ENCODE measurements at regions not wholly inside any gene's neighbourhood (a gene's known extent, or its start where the extent isn't known, plus 50 kb on each side); places are given as distances from the start of the nearest gene placed in this dataset.

- H3K9me3 ChIP-seq (ENCODE audit: control extremely low read depth in 1 of 3, control insufficient read depth in 2 of 3, insufficient read depth in 1 of 3, low read length in 2 of 3), result no peaks in the 10 kb centered on the region
- ATAC-seq (ENCODE audit: low read depth), result no peak
- no peaks in the 10 kb centered on the region for H3K9me3 Mint-ChIP-seq (ENCODE audit: insufficient read depth)
- intact Hi-C loops (cut with micrococcal nuclease), result no loop called here
- H3K4me1 ChIP-seq (ENCODE audit: control insufficient read depth in 2 of 2, insufficient read depth in 2 of 2, low read length in 2 of 2), result no peaks in the 10 kb centered on the region
- H2AFZ ChIP-seq (ENCODE audit: insufficient read depth, low read depth, low read length, poor library complexity, severe bottlenecking), result no peak overlapping the region
- H3K4me1 Mint-ChIP-seq, result no peaks in the 10 kb centered on the region
- no peak for DNase-seq
- TF ChIP-seq, protein P1, sequence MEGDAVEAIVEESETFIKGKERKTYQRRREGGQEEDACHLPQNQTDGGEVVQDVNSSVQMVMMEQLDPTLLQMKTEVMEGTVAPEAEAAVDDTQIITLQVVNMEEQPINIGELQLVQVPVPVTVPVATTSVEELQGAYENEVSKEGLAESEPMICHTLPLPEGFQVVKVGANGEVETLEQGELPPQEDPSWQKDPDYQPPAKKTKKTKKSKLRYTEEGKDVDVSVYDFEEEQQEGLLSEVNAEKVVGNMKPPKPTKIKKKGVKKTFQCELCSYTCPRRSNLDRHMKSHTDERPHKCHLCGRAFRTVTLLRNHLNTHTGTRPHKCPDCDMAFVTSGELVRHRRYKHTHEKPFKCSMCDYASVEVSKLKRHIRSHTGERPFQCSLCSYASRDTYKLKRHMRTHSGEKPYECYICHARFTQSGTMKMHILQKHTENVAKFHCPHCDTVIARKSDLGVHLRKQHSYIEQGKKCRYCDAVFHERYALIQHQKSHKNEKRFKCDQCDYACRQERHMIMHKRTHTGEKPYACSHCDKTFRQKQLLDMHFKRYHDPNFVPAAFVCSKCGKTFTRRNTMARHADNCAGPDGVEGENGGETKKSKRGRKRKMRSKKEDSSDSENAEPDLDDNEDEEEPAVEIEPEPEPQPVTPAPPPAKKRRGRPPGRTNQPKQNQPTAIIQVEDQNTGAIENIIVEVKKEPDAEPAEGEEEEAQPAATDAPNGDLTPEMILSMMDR (IDR thresholded peaks at IDR 0.05), result no peak
- TF ChIP-seq EZH2 (IDR thresholded peaks at IDR 0.05; ENCODE audit: borderline replicate concordance, insufficient read depth, low read depth, low read length, poor library complexity, severe bottlenecking), result no peak
- H3K27me3 Mint-ChIP-seq, result peaks cover 12% of the 10 kb centered on the region
- WGBS (ENCODE audit: insufficient coverage), result 100% methylated on average over 1 of the region's 3 CpGs
- H3K36me3 ChIP-seq (replicated peaks in 1 of 2; ENCODE audit: control extremely low read depth in 1 of 2, control insufficient read depth in 1 of 2, extremely low read depth in 1 of 2, insufficient read depth in 2 of 2, low read length in 1 of 2), result no peaks in the 10 kb centered on the region
- H3K27me3 ChIP-seq (replicated peaks in 1 of 4; ENCODE audit: control extremely low read depth in 1 of 4, control insufficient read depth in 3 of 4, insufficient read depth in 4 of 4, low read length in 3 of 4), result no peaks in the 10 kb centered on the region
- POLR2A ChIA-PET, result no interaction called here
- no peak overlapping the region for H3K27ac Mint-ChIP-seq
- H3K27ac ChIP-seq (ENCODE audit: low read length in 2 of 2), result no peak overlapping the region
- no peaks in the 10 kb centered on the region for H3K79me2 ChIP-seq (ENCODE audit: control insufficient read depth, insufficient read depth, low read length)
- H3K9ac ChIP-seq (ENCODE audit: low read length), result no peak overlapping the region
- H3K4me3 ChIP-seq (ENCODE audit: control extremely low read depth in 1 of 5, extremely low read depth in 1 of 5, insufficient read depth in 1 of 5, low read depth in 2 of 5, low read length in 4 of 5), result no peak overlapping the region
- no peak overlapping the region for H3K4me3 Mint-ChIP-seq
- CTCF ChIA-PET, result no interaction called here
- H3K4me2 ChIP-seq (replicated peaks; ENCODE audit: low read depth, low read length, poor library complexity, severe bottlenecking), result no peak overlapping the region
- H4K20me1 ChIP-seq (ENCODE audit: control insufficient read depth, insufficient read depth, low read length, poor library complexity, severe bottlenecking), result no peaks in the 10 kb centered on the region
Observed at GRCh38 chr4:169870507-169870906, 112.8 kb upstream of the HPF1 start.

DNA sequence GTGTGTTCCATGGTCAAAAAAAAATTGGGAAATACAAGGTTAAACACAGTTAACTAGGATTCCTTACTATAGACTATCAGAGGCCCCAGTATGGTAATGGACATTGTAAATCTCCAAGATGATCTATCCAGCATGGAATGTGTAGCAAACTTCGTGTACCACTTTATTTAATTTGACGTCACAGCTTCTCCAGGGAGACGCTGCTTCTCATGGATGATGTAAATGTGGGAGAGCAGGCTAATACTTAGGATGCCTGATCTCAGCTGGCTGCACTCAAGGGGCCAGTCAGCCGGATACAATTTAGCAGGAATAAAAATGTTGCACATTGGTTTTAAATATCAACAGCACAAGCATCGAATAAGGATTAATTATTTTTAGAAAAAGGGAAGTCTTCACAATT lies 111.7 kb upstream of the HPF1 start:
- H3K9me3 ChIP-seq (ENCODE audit: control extremely low read depth in 1 of 3, control insufficient read depth in 2 of 3, insufficient read depth in 1 of 3, low read length in 2 of 3), result no peaks in the 10 kb centered on the region
- ATAC-seq (ENCODE audit: low read depth) (no peak), DNase-seq (no peak)
- H4K20me1 ChIP-seq (ENCODE audit: control insufficient read depth, insufficient read depth, low read length, poor library complexity, severe bottlenecking), result no peaks in the 10 kb centered on the region
- no peak overlapping the region for H2AFZ ChIP-seq (ENCODE audit: insufficient read depth, low read depth, low read length, poor library complexity, severe bottlenecking)
- ChIA-PET CTCF (no interaction called here), POLR2A (no interaction called here)
- Mint-ChIP-seq H3K27ac (no peak overlapping the region), H3K27me3 (peaks cover 12% of the 10 kb centered on the region), H3K4me3 (no peak overlapping the region), H3K4me1 (no peaks in the 10 kb centered on the region), H3K9me3 (ENCODE audit: insufficient read depth) (no peaks in the 10 kb centered on the region)
- H3K4me3 ChIP-seq (ENCODE audit: control extremely low read depth in 1 of 5, extremely low read depth in 1 of 5, insufficient read depth in 1 of 5, low read depth in 2 of 5, low read length in 4 of 5), result no peak overlapping the region
- WGBS (ENCODE audit: insufficient coverage), result no CpG with 5 or more reads among the region's 5 CpGs
- TF ChIP-seq, protein P1 (IDR thresholded peaks at IDR 0.05), result no peak
- no peak for TF ChIP-seq EZH2 (IDR thresholded peaks at IDR 0.05; ENCODE audit: borderline replicate concordance, insufficient read depth, low read depth, low read length, poor library complexity, severe bottlenecking)
- H3K4me1 ChIP-seq (ENCODE audit: control insufficient read depth in 2 of 2, insufficient read depth in 2 of 2, low read length in 2 of 2), result no peaks in the 10 kb centered on the region
- no peak overlapping the region for H3K4me2 ChIP-seq (replicated peaks; ENCODE audit: low read depth, low read length, poor library complexity, severe bottlenecking)
- no peaks in the 10 kb centered on the region for H3K27me3 ChIP-seq (replicated peaks in 1 of 4; ENCODE audit: control extremely low read depth in 1 of 4, control insufficient read depth in 3 of 4, insufficient read depth in 4 of 4, low read length in 3 of 4)
- intact Hi-C loops (cut with micrococcal nuclease), result no loop called here
- H3K79me2 ChIP-seq (ENCODE audit: control insufficient read depth, insufficient read depth, low read length), result no peaks in the 10 kb centered on the region
- no peak overlapping the region for H3K9ac ChIP-seq (ENCODE audit: low read length)
- H3K27ac ChIP-seq (ENCODE audit: low read length in 2 of 2), result no peak overlapping the region
- no peaks in the 10 kb centered on the region for H3K36me3 ChIP-seq (replicated peaks in 1 of 2; ENCODE audit: control extremely low read depth in 1 of 2, control insufficient read depth in 1 of 2, extremely low read depth in 1 of 2, insufficient read depth in 2 of 2, low read length in 1 of 2)
